Ishikawa (cell line): ENCODE measurements at regions not wholly inside any gene's neighbourhood (a gene's known extent, or its start where the extent isn't known, plus 50 kb on each side); places are given as distances from the start of the nearest gene placed in this dataset.

Experiments used
- CEBPB ChIP-seq: IDR thresholded peaks from 2 replicates; pipeline ENCODE4 v1.6.1; 2012
- CREB1 ChIP-seq: IDR thresholded peaks from 2 replicates; pipeline ENCODE4 v1.6.1; 2012; ENCODE audit warnings: low read depth
- EGR1 ChIP-seq: IDR thresholded peaks from 2 replicates; pipeline ENCODE4 v1.6.1; 2012
- EP300 ChIP-seq: IDR thresholded peaks from 2 replicates; pipeline ENCODE4 v1.6.1; 2012; ENCODE audit warnings: borderline replicate concordance
- FOXM1 ChIP-seq: IDR thresholded peaks from 2 replicates; pipeline ENCODE4 v1.6.1; 2012; ENCODE audit warnings: low read depth, borderline replicate concordance
- MAX ChIP-seq: IDR thresholded peaks from 2 replicates; pipeline ENCODE4 v1.6.1; 2012
- NFIC ChIP-seq: IDR thresholded peaks from 2 replicates; pipeline ENCODE4 v1.6.1; 2012
- RAD21 ChIP-seq: IDR thresholded peaks from 2 replicates; pipeline ENCODE4 v1.6.1; 2012; ENCODE audit warnings: low read depth
- REST ChIP-seq: IDR thresholded peaks from 2 replicates; pipeline ENCODE4 v1.6.1; 2012; ENCODE audit warnings: low read depth, mild to moderate bottlenecking
- TAF1 ChIP-seq: IDR thresholded peaks from 2 replicates; pipeline ENCODE4 v1.6.1; 2012; ENCODE audit warnings: low read depth, mild to moderate bottlenecking
- TCF12 ChIP-seq: IDR thresholded peaks from 2 replicates; pipeline ENCODE4 v1.6.1; 2012; ENCODE audit warnings: low read depth
- TEAD4 ChIP-seq: IDR thresholded peaks from 2 replicates; pipeline ENCODE4 v1.6.1; 2012
- USF1 ChIP-seq: IDR thresholded peaks from 2 replicates; pipeline ENCODE4 v1.6.1; 2012
- YY1 ChIP-seq: IDR thresholded peaks from 2 replicates; pipeline ENCODE4 v1.6.1; 2012; ENCODE audit warnings: low read depth
- ZBTB7A ChIP-seq: IDR thresholded peaks from 2 replicates; pipeline ENCODE4 v1.6.1; 2012; ENCODE audit warnings: low read depth

GRCh38 chr16:79926451-79927205 lies 326.1 kb upstream of the MAF start:
- TF ChIP-seq CREB1 (no peak), TCF12 (no peak), ZBTB7A (no peak), TEAD4 (no peak), REST (no peak), EGR1 (no peak), TAF1 (no peak), USF1 (no peak), NFIC (no peak), CEBPB (no peak), MAX (no peak), EP300 (no peak), RAD21 (no peak), FOXM1 (no peak)

GRCh38 chr16:79923431-79923830 lies 322.9 kb upstream of the MAF start:
- TF ChIP-seq CREB1 (no peak), FOXM1 (no peak), EP300 (no peak), CEBPB (no peak), TEAD4 (no peak), REST (no peak), RAD21 (no peak), ZBTB7A (no peak), EGR1 (no peak), MAX (no peak), TCF12 (no peak), USF1 (no peak), TAF1 (no peak), YY1 (no peak)

- TF ChIP-seq CEBPB (no peak), EP300 (no peak), REST (no peak), RAD21 (no peak), FOXM1 (no peak), TEAD4 (no peak), USF1 (no peak), MAX (no peak), YY1 (no peak), CREB1 (no peak), ZBTB7A (no peak), TCF12 (no peak), EGR1 (no peak), NFIC (no peak), TAF1 (no peak)
Measured at GRCh38 chr16:79920685-79921084, 320.1 kb upstream of the MAF start.

- TF ChIP-seq TAF1, result no peak
- no peak for TF ChIP-seq CEBPB
Measured at GRCh38 chr16:79918916-79919315, 318.4 kb upstream of the MAF start.
